H9 (cell line): ENCODE measurements at regions not wholly inside any gene's neighbourhood (a gene's known extent, or its start where the extent isn't known, plus 50 kb on each side); places are given as distances from the start of the nearest gene placed in this dataset.

Experiments
- DNase-seq: peaks from one replicate; pipeline ENCODE4 v3.0.0-alpha.2; 2017
- H2AFZ ChIP-seq: one replicate; pipeline ENCODE4 v1.6.1; 2013; ENCODE audit warnings: mild to moderate bottlenecking, low read length, control low read depth, moderate library complexity
- H2AK5ac ChIP-seq: 2 replicates; pipeline ENCODE4 v1.6.1; 2013; ENCODE audit warnings: low read length, control low read depth, mixed read lengths; ENCODE audit not compliant: insufficient read length
- H2BK120ac ChIP-seq: one replicate; pipeline ENCODE4 v1.6.1; 2013; ENCODE audit warnings: low read depth, mild to moderate bottlenecking, low read length, control low read depth, inconsistent platforms; ENCODE audit not compliant: poor library complexity, severe bottlenecking
- H2BK12ac ChIP-seq: 2 replicates; pipeline ENCODE4 v1.6.1; 2013; ENCODE audit warnings: low read length, control low read depth, mixed read lengths, low read depth; ENCODE audit not compliant: insufficient read length
- H2BK15ac ChIP-seq: 2 replicates; pipeline ENCODE4 v1.6.1; 2013; ENCODE audit warnings: low read depth, low read length, control low read depth
- H2BK20ac ChIP-seq: one replicate; pipeline ENCODE4 v1.6.1; 2013; ENCODE audit warnings: low read depth, mild to moderate bottlenecking, low read length, control low read depth, inconsistent platforms; ENCODE audit not compliant: poor library complexity, severe bottlenecking
- H2BK5ac ChIP-seq: 2 replicates; pipeline ENCODE4 v1.6.1; 2013; ENCODE audit warnings: low read length, control low read depth, mixed read lengths; ENCODE audit not compliant: insufficient read length
- H3K14ac ChIP-seq: 2 replicates; pipeline ENCODE4 v1.6.1; 2013; ENCODE audit warnings: low read length, control low read depth; ENCODE audit not compliant: insufficient read depth
- H3K18ac ChIP-seq: 2 replicates; pipeline ENCODE4 v1.6.1; 2013; ENCODE audit warnings: low read depth, mild to moderate bottlenecking, mixed read lengths, low read length, control low read depth; ENCODE audit not compliant: insufficient read length
- H3K23ac ChIP-seq: 2 replicates; pipeline ENCODE4 v1.6.1; 2013; ENCODE audit warnings: low read length, control low read depth, mixed read lengths, low read depth; ENCODE audit not compliant: insufficient read length
- H3K23me2 ChIP-seq: 2 replicates; pipeline ENCODE4 v1.6.1; 2013; ENCODE audit warnings: low read depth, mild to moderate bottlenecking, mixed read lengths, low read length, control low read depth; ENCODE audit not compliant: insufficient read length, poor library complexity, severe bottlenecking
- H3K27ac ChIP-seq: 2 replicates; pipeline ENCODE4 v1.5.1; 2013; ENCODE audit warnings: low read length, control low read depth, mixed read lengths, low read depth; ENCODE audit not compliant: insufficient read length
- H3K27me3 ChIP-seq: 2 replicates; pipeline ENCODE4 v1.6.1; 2013; ENCODE audit warnings: low read length, control low read depth, inconsistent platforms; ENCODE audit not compliant: insufficient read depth
- H3K4ac ChIP-seq: 2 replicates; pipeline ENCODE4 v1.6.1; 2013; ENCODE audit warnings: low read depth, mild to moderate bottlenecking, control low read depth, inconsistent platforms, low read length, moderate library complexity
- H3K4me1 ChIP-seq: 2 replicates; pipeline ENCODE4 v1.6.1; 2013; ENCODE audit warnings: low read length, control low read depth, inconsistent platforms; ENCODE audit not compliant: insufficient read depth
- H3K4me2 ChIP-seq: 2 replicates; pipeline ENCODE4 v1.6.1; 2013; ENCODE audit warnings: low read length, control low read depth, mixed read lengths; ENCODE audit not compliant: insufficient read length, insufficient read depth
- H3K56ac ChIP-seq: 2 replicates; pipeline ENCODE4 v1.6.1; 2013; ENCODE audit warnings: low read depth, mild to moderate bottlenecking, mixed read lengths, low read length, control low read depth; ENCODE audit not compliant: insufficient read length
- H3K79me1 ChIP-seq: 2 replicates; pipeline ENCODE4 v1.6.1; 2013; ENCODE audit warnings: low read depth, mild to moderate bottlenecking, moderate library complexity, low read length, control low read depth, inconsistent platforms; ENCODE audit not compliant: insufficient read depth, poor library complexity, severe bottlenecking
- H3K79me2 ChIP-seq: 2 replicates; pipeline ENCODE4 v1.6.1; 2013; ENCODE audit warnings: low read length, control low read depth, inconsistent platforms; ENCODE audit not compliant: insufficient read depth
- H3K9ac ChIP-seq: 2 replicates; pipeline ENCODE4 v1.6.1; 2013; ENCODE audit warnings: low read length, control low read depth, mixed read lengths; ENCODE audit not compliant: insufficient read length; ENCODE audit errors: extremely low read depth
- H3K9me3 ChIP-seq: one replicate; pipeline ENCODE4 v1.6.1; 2013; ENCODE audit warnings: low read depth, low read length, inconsistent platforms; ENCODE audit not compliant: control insufficient read depth
- H3T11ph ChIP-seq: one replicate; pipeline ENCODE4 v1.6.1; 2013; ENCODE audit warnings: mild to moderate bottlenecking, low read length, control low read depth, inconsistent platforms
- H4K20me1 ChIP-seq: one replicate; pipeline ENCODE4 v1.6.1; 2013; ENCODE audit not compliant: control insufficient read depth, insufficient read length, insufficient read depth
- H4K5ac ChIP-seq: 2 replicates; pipeline ENCODE4 v1.6.1; 2013; ENCODE audit warnings: low read depth, mild to moderate bottlenecking, mixed read lengths, low read length, control low read depth; ENCODE audit not compliant: insufficient read length
- H4K8ac ChIP-seq: replicated peaks from 2 replicates; pipeline ENCODE4 v1.6.1; 2013; ENCODE audit warnings: low read length, control low read depth, mixed read lengths, low read depth; ENCODE audit not compliant: insufficient read length
- H4K91ac ChIP-seq: 2 replicates; pipeline ENCODE4 v1.6.1; 2013; ENCODE audit warnings: low read depth, mild to moderate bottlenecking, moderate library complexity, mixed read lengths, low read length, control low read depth; ENCODE audit not compliant: insufficient read length
- H3K27ac Mint-ChIP-seq, 3 experiments: 2 replicates in 2 of 3; 3 replicates in 1 of 3; pipeline ENCODE4 v1.8.0; 2020 to 2021; ENCODE audit warnings: mixed read lengths in 3 of 3, mild to moderate bottlenecking in 1 of 3, moderate library complexity in 1 of 3
- H3K27me3 Mint-ChIP-seq: 2 replicates; pipeline ENCODE4 v1.8.0; 2021; ENCODE audit warnings: low read depth, mild to moderate bottlenecking, moderate library complexity, mixed read lengths
- H3K36me3 Mint-ChIP-seq, 3 experiments: 2 replicates in 2 of 3; 3 replicates in 1 of 3; pipeline ENCODE4 v1.8.0; 2020 to 2021; ENCODE audit warnings: low read depth in 3 of 3, mixed read lengths in 3 of 3; ENCODE audit not compliant: insufficient read depth in 1 of 3
- H3K4me1 Mint-ChIP-seq, 2 experiments: 2 replicates each; pipeline ENCODE4 v1.8.0; 2020; ENCODE audit warnings: mixed read lengths in 2 of 2
- H3K4me3 Mint-ChIP-seq, 2 experiments: 2 replicates in 1 of 2; 3 replicates in 1 of 2; pipeline ENCODE4 v1.8.0; 2020 to 2021; ENCODE audit warnings: mild to moderate bottlenecking in 2 of 2, mixed read lengths in 2 of 2, moderate library complexity in 1 of 2
- H3K9me3 Mint-ChIP-seq, 2 experiments: 2 replicates in 1 of 2; 3 replicates in 1 of 2; pipeline ENCODE4 v1.8.0; 2020; ENCODE audit warnings: mild to moderate bottlenecking in 2 of 2, mixed read lengths in 2 of 2, moderate library complexity in 1 of 2
- CTCF ChIP-seq: fragments of 200-600 bp; sonication (generic); conservative IDR thresholded peaks from 3 replicates; pipeline ENCODE4 v1.8.0; 2021; ENCODE audit warnings: antibody characterized with exemption, mild to moderate bottlenecking

- DNase-seq, result no peak
- Histone ChIP-seq H4K20me1 (no peaks in the 10 kb centered on the region), H3K23me2 (no peaks in the 10 kb centered on the region), H3K4me1 (no peaks in the 10 kb centered on the region), H3K56ac (no peak overlapping the region), H3K79me2 (no peaks in the 10 kb centered on the region), H2BK20ac (no peak overlapping the region), H3K27me3 (no peaks in the 10 kb centered on the region), H2BK120ac (no peak overlapping the region), H3K18ac (no peak overlapping the region), H4K5ac (no peak overlapping the region), H2AK5ac (no peak overlapping the region), H2BK5ac (no peak overlapping the region), H4K8ac (no peak overlapping the region), H2BK15ac (no peak overlapping the region), H4K91ac (no peak overlapping the region), H3K23ac (no peak overlapping the region), H3K27ac (no peak overlapping the region), H2BK12ac (no peak overlapping the region), H3K9me3 (no peaks in the 10 kb centered on the region), H3K9ac (no peak overlapping the region), H2AFZ (no peak overlapping the region), H3K79me1 (no peaks in the 10 kb centered on the region), H3K14ac (no peak overlapping the region), H3T11ph (no peak overlapping the region), H3K4ac (no peak overlapping the region), H3K4me2 (no peak overlapping the region)
- Mint-ChIP-seq H3K36me3 (peaks cover 12 to 34% (median 15%) of the 10 kb centered on the region in 3 experiments), H3K4me3 (no peak overlapping the region), H3K9me3 (peaks cover 29 to 32% of the 10 kb centered on the region in 2 experiments), H3K27ac (no peak overlapping the region), H3K27me3 (no peaks in the 10 kb centered on the region), H3K4me1 (no peaks in the 10 kb centered on the region; a peak in 1 of 4 replicates)
- no peak for TF ChIP-seq CTCF
Measured at GRCh38 chr18:71966791-71967190, 577.4 kb downstream of the CBLN2 start.
